Lower leg skin (tissue), 3 donors: ENCODE measurements at regions not wholly inside any gene's neighbourhood (a gene's known extent, or its start where the extent isn't known, plus 50 kb on each side); places are given as distances from the start of the nearest gene placed in this dataset.

Experiments used
- POLR2A ChIP-seq, 2 donors: fragments of 450-650 bp; IDR thresholded peaks; one replicate each; pipeline ENCODE4 v1.6.1; 2016 to 2017; ENCODE audit warnings: antibody characterized with exemption in 2 of 2, mild to moderate bottlenecking in 1 of 2, moderate library complexity in 1 of 2
- TF ChIP-seq, protein P1 (sequence below), 3 donors: fragments of 450-650 bp; IDR thresholded peaks; one replicate each; pipeline ENCODE4 v1.5.1; 2016; ENCODE audit warnings: antibody characterized with exemption in 3 of 3, mild to moderate bottlenecking in 3 of 3, moderate library complexity in 2 of 3

DNA sequence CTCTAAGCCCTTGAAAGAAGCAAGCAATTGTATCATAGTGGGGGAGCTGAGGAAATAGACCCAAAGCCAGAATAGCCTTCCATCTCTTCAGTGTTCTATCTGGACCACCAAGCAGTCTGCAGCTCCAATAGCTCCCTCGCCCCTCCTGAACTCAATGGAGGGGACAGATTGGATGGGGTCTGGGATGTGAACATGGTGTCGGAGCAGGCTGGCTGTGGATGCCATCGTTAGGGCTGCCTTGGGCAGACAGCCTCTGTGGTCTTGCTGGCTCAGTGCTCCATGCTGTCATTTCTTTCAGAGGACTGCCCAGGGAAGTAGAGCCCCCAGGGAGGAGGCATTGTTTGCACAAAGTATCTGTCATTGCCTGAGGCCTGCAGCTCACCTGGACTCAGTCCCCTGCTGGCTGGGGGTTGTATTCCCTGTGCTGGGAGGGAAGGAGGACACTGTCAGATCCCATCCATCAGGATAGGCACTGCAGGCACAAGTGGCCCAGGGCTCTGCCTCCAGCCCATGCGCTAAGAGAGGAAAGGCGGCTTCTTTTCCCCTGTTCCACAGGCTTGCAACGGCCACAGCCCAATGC lies 537.7 kb downstream of the BUD13 start:
- no peak for TF ChIP-seq POLR2A (IDR thresholded peaks at IDR 0.05)
- TF ChIP-seq, protein P1, sequence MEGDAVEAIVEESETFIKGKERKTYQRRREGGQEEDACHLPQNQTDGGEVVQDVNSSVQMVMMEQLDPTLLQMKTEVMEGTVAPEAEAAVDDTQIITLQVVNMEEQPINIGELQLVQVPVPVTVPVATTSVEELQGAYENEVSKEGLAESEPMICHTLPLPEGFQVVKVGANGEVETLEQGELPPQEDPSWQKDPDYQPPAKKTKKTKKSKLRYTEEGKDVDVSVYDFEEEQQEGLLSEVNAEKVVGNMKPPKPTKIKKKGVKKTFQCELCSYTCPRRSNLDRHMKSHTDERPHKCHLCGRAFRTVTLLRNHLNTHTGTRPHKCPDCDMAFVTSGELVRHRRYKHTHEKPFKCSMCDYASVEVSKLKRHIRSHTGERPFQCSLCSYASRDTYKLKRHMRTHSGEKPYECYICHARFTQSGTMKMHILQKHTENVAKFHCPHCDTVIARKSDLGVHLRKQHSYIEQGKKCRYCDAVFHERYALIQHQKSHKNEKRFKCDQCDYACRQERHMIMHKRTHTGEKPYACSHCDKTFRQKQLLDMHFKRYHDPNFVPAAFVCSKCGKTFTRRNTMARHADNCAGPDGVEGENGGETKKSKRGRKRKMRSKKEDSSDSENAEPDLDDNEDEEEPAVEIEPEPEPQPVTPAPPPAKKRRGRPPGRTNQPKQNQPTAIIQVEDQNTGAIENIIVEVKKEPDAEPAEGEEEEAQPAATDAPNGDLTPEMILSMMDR (IDR thresholded peaks at IDR 0.05), result no peak
